ENCODE measurements at regions not wholly inside any gene's neighbourhood (a gene's known extent, or its start where the extent isn't known, plus 50 kb on each side); places are given as distances from the start of the nearest gene placed in this dataset.

- H3K4me2 ChIP-seq, result no peak overlapping the region
- no peaks in the 10 kb centered on the region for H3F3A ChIP-seq (ENCODE audit: low read depth)
- H2AFZ ChIP-seq (replicated peaks), result no peak overlapping the region
- no peak for DNase-seq (ENCODE audit: low spot score)
- H3K4me3 Mint-ChIP-seq, result no peak overlapping the region
- peaks cover 11% of the 10 kb centered on the region for H3K4me1 ChIP-seq
- TF ChIP-seq EZH2phosphoT487 (IDR thresholded peaks at IDR 0.05) (no peak), CTCF (IDR thresholded peaks at IDR 0.05) (no peak), EZH2 (IDR thresholded peaks at IDR 0.05) (no peak)
- H3K27ac ChIP-seq, result no peak overlapping the region
- peaks cover 16% of the 10 kb centered on the region for H3K4me1 Mint-ChIP-seq
- H3K9ac ChIP-seq, result no peak overlapping the region
- peaks cover 13% of the 10 kb centered on the region for H3K27me3 Mint-ChIP-seq (ENCODE audit: insufficient read depth, low read depth)
- no peak overlapping the region for H3K27ac Mint-ChIP-seq
- no peaks in the 10 kb centered on the region for H3K9me3 ChIP-seq (ENCODE audit: low read depth)
- no peaks in the 10 kb centered on the region for H3K79me2 ChIP-seq (ENCODE audit: low read depth)
- H3K36me3 ChIP-seq, result no peaks in the 10 kb centered on the region
- H3K4me3 ChIP-seq, result no peak overlapping the region
- no peaks in the 10 kb centered on the region for H4K20me1 ChIP-seq (ENCODE audit: low read depth)
- H3K36me3 Mint-ChIP-seq, result no peaks in the 10 kb centered on the region
- H3K9me3 Mint-ChIP-seq, result no peaks in the 10 kb centered on the region
- H3K27me3 ChIP-seq, result no peaks in the 10 kb centered on the region
Observed at GRCh38 chr2:41884718-41885117, 163.1 kb upstream of the PKDCC start.

- Mint-ChIP-seq H3K27me3 (ENCODE audit: insufficient read depth, low read depth) (peaks cover 13% of the 10 kb centered on the region), H3K27ac (peak overlapping the region; percentile 59), H3K9me3 (no peaks in the 10 kb centered on the region), H3K4me3 (no peak overlapping the region), H3K4me1 (peaks cover 13% of the 10 kb centered on the region), H3K36me3 (no peaks in the 10 kb centered on the region)
- H4K20me1 ChIP-seq (ENCODE audit: low read depth), result no peaks in the 10 kb centered on the region
- H3K27me3 ChIP-seq, result no peaks in the 10 kb centered on the region
- peaks cover 7% of the 10 kb centered on the region for H3K4me1 ChIP-seq
- no peaks in the 10 kb centered on the region for H3K9me3 ChIP-seq (ENCODE audit: low read depth)
- H3K79me2 ChIP-seq (ENCODE audit: low read depth), result no peaks in the 10 kb centered on the region
- no peak overlapping the region for H3K4me3 ChIP-seq
- no peak overlapping the region for H2AFZ ChIP-seq (replicated peaks)
- H3K36me3 ChIP-seq, result no peaks in the 10 kb centered on the region
- H3K4me2 ChIP-seq, result no peak overlapping the region
- TF ChIP-seq CTCF (IDR thresholded peaks at IDR 0.05), result no peak
- TF ChIP-seq EZH2phosphoT487 (IDR thresholded peaks at IDR 0.05), result no peak
- TF ChIP-seq EZH2 (IDR thresholded peaks at IDR 0.05), result no peak
- H3F3A ChIP-seq (ENCODE audit: low read depth), result no peaks in the 10 kb centered on the region
- no peak overlapping the region for H3K27ac ChIP-seq
- no peak overlapping the region for H3K9ac ChIP-seq
- no peak for DNase-seq (ENCODE audit: low spot score)
Observed at GRCh38 chr2:41886145-41886664, 161.6 kb upstream of the PKDCC start.

- Mint-ChIP-seq H3K27ac (no peak overlapping the region), H3K36me3 (no peaks in the 10 kb centered on the region), H3K27me3 (ENCODE audit: insufficient read depth, low read depth) (peaks cover 14% of the 10 kb centered on the region), H3K9me3 (no peaks in the 10 kb centered on the region), H3K4me3 (no peak overlapping the region), H3K4me1 (peaks cover 13% of the 10 kb centered on the region)
- no peak for TF ChIP-seq EZH2 (IDR thresholded peaks at IDR 0.05)
- no peak for TF ChIP-seq CTCF (IDR thresholded peaks at IDR 0.05)
- no peak for TF ChIP-seq EZH2phosphoT487 (IDR thresholded peaks at IDR 0.05)
- Histone ChIP-seq H3K36me3 (no peaks in the 10 kb centered on the region), H3K9ac (no peak overlapping the region), H3K27ac (no peak overlapping the region), H3K4me3 (no peak overlapping the region), H3F3A (ENCODE audit: low read depth) (no peaks in the 10 kb centered on the region), H3K9me3 (ENCODE audit: low read depth) (no peaks in the 10 kb centered on the region), H3K4me2 (no peak overlapping the region), H3K4me1 (peaks cover 7% of the 10 kb centered on the region), H3K27me3 (no peaks in the 10 kb centered on the region), H3K79me2 (ENCODE audit: low read depth) (no peaks in the 10 kb centered on the region), H4K20me1 (ENCODE audit: low read depth) (no peaks in the 10 kb centered on the region), H2AFZ (replicated peaks) (no peak overlapping the region)
- no peak for DNase-seq (ENCODE audit: low spot score)
Observed at GRCh38 chr2:41886757-41887156, 161.1 kb upstream of the PKDCC start.

All from neural progenitor cell (in vitro differentiated cells).